Natural killer cell treated with Interleukin-12 subunit alpha and Interleukin-12 subunit beta and Interleukin-15 and Interleukin-18, amount 100 ng/mL, for 72 hours (primary cell): ENCODE measurements at regions not wholly inside any gene's neighbourhood (a gene's known extent, or its start where the extent isn't known, plus 50 kb on each side); places are given as distances from the start of the nearest gene placed in this dataset.

Experiments used
- ATAC-seq, 2 donors: fragments of 150-1000 bp; cut with Tn5 transposase in 1 of 2; sonication (Bioruptor Pico), chemical (Tn5 transposase) in 1 of 2; 2 replicates each; pipeline ENCODE4 v1.10.0; 2021
- DNase-seq: peaks from one replicate; pipeline ENCODE4 v3.0.0; 2022; ENCODE audit warnings: low spot score
- H3K27ac Mint-ChIP-seq, 2 donors: 1 replicate in 1 of 2; 2 replicates in 1 of 2; pipeline ENCODE4 v1.8.0; 2022; ENCODE audit warnings: mixed read lengths in 2 of 2, mild to moderate bottlenecking in 1 of 2, moderate library complexity in 1 of 2
- H3K27me3 Mint-ChIP-seq, 2 donors: 1 replicate in 1 of 2; 2 replicates in 1 of 2; pipeline ENCODE4 v1.8.0; 2022; ENCODE audit warnings: mixed read lengths in 2 of 2
- H3K36me3 Mint-ChIP-seq: one replicate; pipeline ENCODE4 v1.8.0; 2022; ENCODE audit warnings: mixed read lengths
- H3K4me1 Mint-ChIP-seq, 2 donors: 1 replicate in 1 of 2; 2 replicates in 1 of 2; pipeline ENCODE4 v1.8.0; 2022; ENCODE audit warnings: low read depth in 2 of 2, mixed read lengths in 2 of 2, mild to moderate bottlenecking in 1 of 2
- H3K4me3 Mint-ChIP-seq: one replicate; pipeline ENCODE4 v1.8.0; 2022; ENCODE audit warnings: mixed read lengths
- H3K9me3 Mint-ChIP-seq: 2 replicates; pipeline ENCODE4 v1.8.0; 2022; ENCODE audit warnings: mixed read lengths

DNA sequence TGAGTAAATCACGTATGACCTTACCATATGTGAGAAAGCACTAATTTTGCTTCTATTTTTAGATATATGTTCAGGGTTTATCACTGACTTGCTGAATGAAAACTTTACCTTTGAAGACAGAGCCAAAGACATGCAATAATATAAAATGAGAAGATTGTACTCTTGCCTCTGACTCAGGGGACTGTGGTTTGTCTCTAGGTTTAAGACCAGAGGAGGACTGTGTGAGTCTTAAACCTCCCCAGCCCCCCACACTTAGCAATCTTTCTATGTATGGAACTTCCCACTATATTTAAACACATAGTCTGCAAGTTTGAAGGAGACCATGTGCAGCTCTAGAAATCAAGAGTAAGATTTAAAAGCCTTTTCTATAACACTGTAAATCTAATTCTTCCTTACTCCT is 368.7 kb upstream of the FAM241A start:
- no peak for ATAC-seq
- no peaks in the 10 kb centered on the region for H3K36me3 Mint-ChIP-seq

DNA sequence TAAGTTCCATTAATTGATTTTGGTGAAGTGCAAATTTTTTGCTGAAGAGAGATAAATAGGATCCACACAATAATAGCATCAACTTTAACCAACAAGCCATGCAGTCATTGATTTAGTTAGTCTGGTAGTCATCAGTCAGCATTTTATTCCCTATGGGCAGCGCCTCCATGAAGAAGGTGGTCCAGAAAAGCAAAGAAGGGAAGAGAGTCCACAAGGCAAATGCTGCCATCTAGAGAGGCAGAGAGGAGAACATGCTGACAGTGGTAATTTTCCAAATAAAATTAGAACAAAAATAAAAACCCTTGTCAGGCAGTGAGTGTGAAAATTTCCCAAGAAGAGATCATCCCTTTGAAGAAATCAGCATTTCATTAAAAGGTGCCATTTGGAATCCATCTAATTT is 366.7 kb upstream of the FAM241A start:
- H3K36me3 Mint-ChIP-seq: no peaks in the 10 kb centered on the region
- DNase-seq (no peak), ATAC-seq (no peak)
- H3K9me3 Mint-ChIP-seq: peaks cover 5% of the 10 kb centered on the region
- no peaks in the 10 kb centered on the region for H3K27me3 Mint-ChIP-seq
- H3K27ac Mint-ChIP-seq: no peak overlapping the region
- no peak overlapping the region for H3K4me3 Mint-ChIP-seq
- no peaks in the 10 kb centered on the region for H3K4me1 Mint-ChIP-seq

More for the DNA sequence above, 368.7 kb upstream of the FAM241A start:
- Mint-ChIP-seq H3K9me3 (peaks cover 11% of the 10 kb centered on the region), H3K27ac (no peak overlapping the region), H3K27me3 (no peaks in the 10 kb centered on the region), H3K4me1 (no peaks in the 10 kb centered on the region), H3K4me3 (no peak overlapping the region)
- DNase-seq: no peak

DNA sequence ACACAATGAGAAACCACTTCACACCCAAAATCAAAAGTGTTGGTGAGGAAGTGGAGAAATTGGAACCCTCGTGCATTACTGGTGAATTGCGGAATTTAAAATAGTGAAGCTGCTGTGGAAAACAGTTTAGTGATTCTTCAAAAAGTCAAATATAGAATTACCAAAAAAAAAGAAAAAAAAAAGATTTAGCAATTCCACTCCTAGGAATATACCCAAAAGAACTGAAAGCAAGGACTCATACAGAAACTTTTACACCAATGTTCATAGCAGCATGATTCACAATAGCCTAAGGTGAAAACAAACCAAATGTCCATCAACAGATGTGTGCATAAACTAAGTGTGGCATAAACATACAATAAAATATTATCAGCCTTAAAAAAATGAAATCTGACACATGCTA is 364.3 kb upstream of the FAM241A start:
- Mint-ChIP-seq H3K27ac (no peak overlapping the region), H3K4me1 (no peaks in the 10 kb centered on the region), H3K9me3 (peaks cover 5% of the 10 kb centered on the region), H3K27me3 (no peaks in the 10 kb centered on the region), H3K36me3 (no peaks in the 10 kb centered on the region), H3K4me3 (no peak overlapping the region)
- DNase-seq (no peak), ATAC-seq (no peak)

DNA sequence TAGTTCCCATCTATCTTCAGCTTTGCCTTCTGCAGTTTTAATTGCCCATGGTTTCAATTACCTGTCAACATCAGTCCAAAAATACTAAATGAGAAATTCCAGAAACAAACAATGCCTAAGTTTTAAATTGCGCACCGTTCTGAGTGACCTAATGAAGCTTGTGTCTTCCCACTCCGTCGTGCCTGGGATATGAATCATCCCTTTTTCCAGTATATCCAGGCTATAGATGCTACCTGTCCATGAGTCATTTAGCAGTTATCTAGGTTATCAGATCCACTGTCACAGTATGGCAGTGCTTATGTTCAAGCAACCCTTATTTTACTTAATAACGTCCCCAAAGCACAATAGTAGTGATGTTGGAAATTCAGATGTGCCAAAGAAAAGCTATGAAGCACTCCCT is 363.6 kb upstream of the FAM241A start:
- DNase-seq: no peak
- H3K27ac Mint-ChIP-seq: no peak overlapping the region
- ATAC-seq: no peak
- H3K36me3 Mint-ChIP-seq: no peaks in the 10 kb centered on the region
- peaks cover 5% of the 10 kb centered on the region for H3K9me3 Mint-ChIP-seq
- no peaks in the 10 kb centered on the region for H3K4me1 Mint-ChIP-seq
- no peak overlapping the region for H3K4me3 Mint-ChIP-seq
- H3K27me3 Mint-ChIP-seq: no peaks in the 10 kb centered on the region

DNA sequence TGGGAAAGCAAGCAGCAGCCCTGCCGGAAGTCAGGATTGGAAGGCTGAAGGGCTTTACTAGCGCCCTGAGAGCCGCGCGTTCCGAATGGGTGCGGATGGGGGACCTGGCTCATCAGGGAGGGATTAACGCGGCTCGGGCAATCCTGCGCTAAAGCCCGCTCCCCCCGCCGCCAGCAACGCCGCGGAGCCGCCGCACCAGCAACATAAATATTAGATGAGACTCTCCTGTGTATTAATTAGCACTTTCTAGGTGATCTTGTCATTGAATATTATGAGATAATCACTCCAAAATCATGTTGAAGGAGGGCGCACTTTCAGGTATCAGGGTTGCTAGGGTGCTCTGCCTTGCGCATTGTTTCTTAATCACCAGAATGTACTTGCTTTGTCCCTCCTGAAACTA is 357.2 kb upstream of the FAM241A start:
- DNase-seq: no peak
- Mint-ChIP-seq H3K27me3 (peaks cover 0 to 4% of the 10 kb centered on the region in 2 donors), H3K4me1 (no peaks in the 10 kb centered on the region), H3K36me3 (no peaks in the 10 kb centered on the region), H3K9me3 (peaks cover 5% of the 10 kb centered on the region), H3K27ac (no peak overlapping the region), H3K4me3 (no peak overlapping the region)
- no peak for ATAC-seq

DNA sequence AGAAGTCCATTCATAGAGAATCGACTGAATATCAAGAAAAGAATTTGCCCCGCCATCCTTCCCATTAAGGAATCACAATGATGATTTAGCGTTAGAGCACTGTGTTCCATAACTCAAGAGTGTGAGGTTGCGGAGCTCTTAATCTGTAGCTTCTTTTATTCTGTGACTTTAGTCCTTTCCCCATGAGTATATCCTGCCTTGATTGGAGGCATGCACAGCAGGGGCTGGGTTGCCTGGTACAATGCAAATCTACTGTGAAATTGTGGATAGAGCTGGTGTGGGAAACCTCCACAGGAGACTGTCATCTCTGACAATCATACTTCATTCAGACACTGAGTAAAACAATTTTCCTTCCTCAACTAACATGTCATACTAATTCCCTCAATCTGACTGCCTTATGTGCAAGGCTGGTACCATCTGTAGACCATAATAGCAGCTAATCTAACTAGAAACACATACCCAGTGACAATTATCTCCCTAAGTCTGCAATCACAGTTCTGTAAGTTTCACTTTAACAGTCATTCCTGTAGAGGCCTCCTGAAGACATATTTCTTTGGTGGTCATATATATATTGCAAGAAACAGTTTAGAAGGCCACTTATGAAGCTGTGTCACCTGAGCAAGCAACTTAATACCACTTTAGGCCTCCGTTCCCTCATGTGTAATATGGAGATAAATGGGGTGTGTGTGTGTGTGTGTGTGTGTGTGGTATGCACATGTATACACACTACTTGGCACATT is 355.2 kb upstream of the FAM241A start:
- ATAC-seq (no peak), DNase-seq (no peak)
- Mint-ChIP-seq H3K27ac (no peak overlapping the region), H3K27me3 (peaks cover 0 to 4% of the 10 kb centered on the region in 2 donors), H3K36me3 (no peaks in the 10 kb centered on the region), H3K4me1 (no peaks in the 10 kb centered on the region), H3K4me3 (no peak overlapping the region), H3K9me3 (peaks cover 5% of the 10 kb centered on the region)

DNA sequence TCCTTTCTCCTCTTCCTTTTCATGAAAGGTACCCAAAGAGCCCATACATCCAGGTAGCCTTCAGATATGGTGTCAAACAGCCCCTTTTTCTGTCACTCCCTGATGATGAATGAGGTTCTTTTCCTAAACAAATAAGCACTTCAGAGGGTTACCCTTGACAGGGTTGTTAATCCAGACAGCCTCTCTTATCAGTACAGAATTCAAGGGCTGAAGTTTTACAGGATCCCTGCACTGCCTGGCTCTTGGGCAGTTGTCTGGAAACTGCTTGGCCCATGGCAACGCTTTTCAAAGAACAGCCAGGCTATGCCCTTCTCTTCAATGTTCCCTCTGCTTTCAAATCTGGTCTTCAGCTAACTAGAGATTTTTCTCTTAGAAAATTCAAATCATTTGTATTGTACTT is 352.6 kb upstream of the FAM241A start:
- Mint-ChIP-seq H3K36me3 (no peaks in the 10 kb centered on the region), H3K27ac (no peak overlapping the region), H3K4me3 (no peak overlapping the region), H3K4me1 (no peaks in the 10 kb centered on the region), H3K9me3 (peaks cover 5% of the 10 kb centered on the region), H3K27me3 (peaks cover 0 to 4% of the 10 kb centered on the region in 2 donors)
- ATAC-seq (no peak), DNase-seq (no peak)

DNA sequence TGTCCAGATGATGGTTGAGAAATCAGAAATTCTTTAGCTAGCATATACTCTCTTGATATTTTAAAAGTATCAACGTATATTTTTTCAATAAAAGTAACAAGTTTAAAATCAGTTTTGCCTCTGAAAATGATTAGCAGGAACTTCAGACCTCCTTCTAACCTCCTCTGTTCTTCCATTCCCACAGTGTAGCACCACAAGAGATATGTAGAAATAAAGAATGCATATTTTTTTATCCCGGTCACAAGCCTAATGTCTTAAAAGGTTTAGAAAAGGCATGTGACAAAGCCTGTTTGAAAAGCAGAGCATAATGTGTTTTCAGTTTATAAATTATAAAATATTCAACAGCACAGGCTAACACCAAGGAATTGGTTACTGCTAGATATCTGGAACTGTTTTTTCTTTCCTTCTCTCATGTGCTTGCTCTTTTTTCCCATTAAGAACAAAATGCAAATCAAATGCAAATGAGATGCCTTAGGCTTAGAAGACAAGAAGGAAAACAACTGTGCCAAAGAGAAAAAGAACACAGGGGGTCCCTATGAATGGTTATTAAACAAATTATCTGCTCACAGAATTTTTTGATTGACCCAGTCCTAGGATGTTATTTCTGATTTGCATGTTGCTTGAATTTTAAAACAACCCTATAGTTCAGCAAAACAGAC is 351.7 kb upstream of the FAM241A start:
- DNase-seq (no peak), ATAC-seq (no peak)
- Mint-ChIP-seq H3K27me3 (peaks cover 0 to 2% of the 10 kb centered on the region in 2 donors), H3K27ac (no peak overlapping the region), H3K36me3 (no peaks in the 10 kb centered on the region), H3K4me3 (no peak overlapping the region), H3K4me1 (no peaks in the 10 kb centered on the region), H3K9me3 (peaks cover 4% of the 10 kb centered on the region)

DNA sequence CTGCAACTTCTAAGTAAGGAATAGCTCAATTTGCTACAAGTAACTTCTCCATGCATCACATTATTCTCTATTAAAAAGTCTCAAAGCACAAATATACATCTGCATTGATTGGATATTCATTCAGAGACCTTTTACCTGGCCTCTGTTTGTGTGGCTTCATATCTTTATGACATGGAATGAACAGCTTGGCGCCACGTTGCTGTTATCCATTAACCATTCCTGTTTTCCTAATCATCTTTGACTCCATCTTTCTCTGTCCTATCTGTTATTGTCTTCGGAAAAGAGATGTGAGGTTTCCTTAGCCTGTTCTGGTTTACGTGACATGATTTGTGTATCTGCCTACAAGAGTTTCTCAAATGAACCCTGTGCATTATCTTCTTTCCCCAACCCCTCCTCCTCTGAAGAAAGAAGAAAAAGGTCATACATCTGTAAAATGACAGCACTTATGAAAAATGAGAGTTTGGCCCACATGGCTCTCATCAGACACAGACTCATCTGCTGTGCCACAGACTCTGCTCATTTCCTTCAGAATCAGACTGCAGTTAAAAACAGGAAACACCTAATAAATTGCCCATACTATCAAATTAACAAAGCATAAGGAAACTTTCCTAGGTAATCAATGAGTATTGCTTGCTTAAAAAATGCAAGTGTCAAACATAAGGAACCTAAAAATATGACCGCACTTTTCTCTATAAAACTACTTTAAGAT is 347.6 kb upstream of the FAM241A start:
- DNase-seq (no peak), ATAC-seq (no peak)
- H3K4me3 Mint-ChIP-seq: no peak overlapping the region
- no peaks in the 10 kb centered on the region for H3K27me3 Mint-ChIP-seq
- no peaks in the 10 kb centered on the region for H3K36me3 Mint-ChIP-seq
- H3K9me3 Mint-ChIP-seq: peaks cover 3% of the 10 kb centered on the region
- no peaks in the 10 kb centered on the region for H3K4me1 Mint-ChIP-seq
- H3K27ac Mint-ChIP-seq: no peak overlapping the region

DNA sequence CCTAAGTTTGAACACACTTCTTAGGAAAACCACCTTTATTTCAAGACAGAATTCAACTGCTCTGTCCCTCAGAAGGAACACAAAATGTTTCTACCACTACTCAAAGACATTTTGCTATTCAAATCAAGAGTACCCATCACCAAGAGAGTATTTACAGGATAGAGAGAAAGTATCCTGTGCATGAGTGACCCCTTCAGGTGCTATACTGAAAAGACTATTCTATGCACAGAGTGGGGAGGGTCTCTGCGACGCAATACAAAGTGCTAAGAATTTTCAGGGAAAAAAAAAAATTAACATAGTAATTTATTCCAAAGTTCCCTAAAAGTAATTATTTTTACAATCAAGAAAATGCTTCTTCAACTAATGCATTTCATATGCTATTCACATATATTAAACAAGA is 346.4 kb upstream of the FAM241A start:
- Mint-ChIP-seq H3K4me3 (no peak overlapping the region), H3K9me3 (peaks cover 3% of the 10 kb centered on the region)

DNA sequence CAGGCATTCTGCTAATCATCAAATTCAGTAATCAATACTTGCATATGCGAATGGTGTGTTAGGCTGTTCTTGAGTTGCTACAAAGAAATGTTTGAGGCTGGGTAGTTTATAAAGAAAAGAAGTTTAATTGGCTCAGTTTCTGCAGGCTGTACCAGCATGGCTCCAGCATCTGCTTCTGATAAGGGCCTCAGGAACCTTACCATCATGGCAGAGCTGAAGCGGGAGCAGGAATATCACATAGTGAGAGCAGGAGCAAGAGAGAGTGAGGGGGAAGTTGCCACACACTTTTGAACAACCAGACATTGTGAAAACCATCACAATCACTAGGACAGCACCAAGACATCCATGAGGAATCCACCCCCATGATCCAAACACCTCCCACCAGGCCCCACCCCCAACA is 344.7 kb upstream of the FAM241A start:
- Mint-ChIP-seq H3K27me3 (no peaks in the 10 kb centered on the region), H3K4me3 (no peak overlapping the region), H3K27ac (no peak overlapping the region), H3K9me3 (peaks cover 3% of the 10 kb centered on the region), H3K36me3 (no peaks in the 10 kb centered on the region), H3K4me1 (no peaks in the 10 kb centered on the region)
- DNase-seq (no peak), ATAC-seq (no peak)

More for the DNA sequence above, 346.4 kb upstream of the FAM241A start:
- H3K36me3 Mint-ChIP-seq: no peaks in the 10 kb centered on the region
- no peaks in the 10 kb centered on the region for H3K27me3 Mint-ChIP-seq
- H3K4me1 Mint-ChIP-seq: no peaks in the 10 kb centered on the region
- ATAC-seq (no peak), DNase-seq (no peak)
- H3K27ac Mint-ChIP-seq: no peak overlapping the region

DNA sequence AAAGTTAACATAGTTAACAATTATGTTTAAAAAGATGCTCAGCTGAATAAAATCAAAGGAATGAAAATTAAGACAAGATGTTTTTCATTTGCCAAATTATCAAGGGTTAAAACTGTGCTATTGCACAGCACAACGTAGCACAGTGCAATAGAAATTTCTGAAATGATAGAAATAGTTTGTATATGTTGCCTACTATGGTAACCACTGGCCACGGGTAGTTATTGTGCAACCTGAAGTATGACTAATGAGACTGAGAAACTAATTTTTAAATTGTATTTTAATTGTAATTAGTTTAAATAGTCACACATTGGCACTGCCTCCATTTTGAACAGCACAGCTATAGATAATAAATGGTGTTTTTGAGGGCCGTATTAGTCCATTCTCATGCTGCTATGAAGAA is 343.1 kb upstream of the FAM241A start:
- H3K9me3 Mint-ChIP-seq: peaks cover 3% of the 10 kb centered on the region
- H3K36me3 Mint-ChIP-seq: no peaks in the 10 kb centered on the region
- DNase-seq (no peak), ATAC-seq (no peak)
- H3K4me1 Mint-ChIP-seq: no peaks in the 10 kb centered on the region
- H3K4me3 Mint-ChIP-seq: no peak overlapping the region
- H3K27me3 Mint-ChIP-seq: no peaks in the 10 kb centered on the region
- no peak overlapping the region for H3K27ac Mint-ChIP-seq

DNA sequence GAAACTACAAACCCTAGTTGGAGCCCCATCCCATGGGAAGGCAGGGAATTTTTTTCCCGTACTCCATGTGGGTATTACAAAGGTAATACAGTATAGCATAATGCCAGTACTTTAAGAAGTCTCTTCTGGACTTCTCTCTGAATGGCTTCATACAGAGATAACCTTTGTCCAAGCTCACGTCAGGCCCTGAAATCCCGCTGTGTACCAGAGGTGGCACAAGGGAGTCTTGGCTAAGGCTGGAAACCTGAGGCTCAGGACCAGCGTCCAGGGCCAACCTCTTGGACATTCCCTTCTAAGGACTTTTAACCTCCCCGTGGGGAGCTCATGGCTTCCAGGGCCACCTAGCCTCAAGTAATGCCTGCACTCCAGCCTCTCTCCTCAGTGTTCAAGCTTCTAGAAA is 338.9 kb upstream of the FAM241A start:
- no peaks in the 10 kb centered on the region for H3K36me3 Mint-ChIP-seq
- no peak overlapping the region for H3K4me3 Mint-ChIP-seq
- H3K27ac Mint-ChIP-seq: no peak overlapping the region
- H3K4me1 Mint-ChIP-seq: no peaks in the 10 kb centered on the region
- no peak for ATAC-seq
- DNase-seq: no peak
- H3K9me3 Mint-ChIP-seq: peaks cover 5% of the 10 kb centered on the region
- no peaks in the 10 kb centered on the region for H3K27me3 Mint-ChIP-seq

DNA sequence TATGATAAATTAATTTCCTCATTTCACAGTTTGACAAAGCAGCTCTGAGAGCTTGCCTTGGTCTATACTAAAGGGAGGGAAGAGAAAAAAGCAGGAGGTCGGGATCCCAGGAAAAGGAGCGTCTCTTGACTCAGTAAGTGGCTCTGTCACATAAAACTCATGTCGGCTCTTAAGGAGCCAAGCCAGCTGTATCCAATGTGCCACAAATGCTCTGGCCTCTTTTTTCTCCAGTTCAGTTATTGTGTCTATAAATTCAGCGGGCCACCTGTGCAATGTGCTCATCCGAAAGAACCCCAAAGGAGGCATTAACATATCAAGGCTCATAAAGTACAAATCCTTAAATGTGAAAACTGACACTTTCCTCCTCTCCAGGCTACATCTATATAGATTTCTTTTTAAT is 337.7 kb upstream of the FAM241A start:
- ATAC-seq (no peak), DNase-seq (no peak)
- Mint-ChIP-seq H3K27ac (no peak overlapping the region), H3K36me3 (no peaks in the 10 kb centered on the region), H3K4me3 (no peak overlapping the region), H3K4me1 (no peaks in the 10 kb centered on the region), H3K27me3 (no peaks in the 10 kb centered on the region), H3K9me3 (peaks cover 5% of the 10 kb centered on the region)
